Stimulated activated CD4-positive, alpha-beta T cell treated with anti-CD3 and anti-CD28 coated beads, Interleukin-15, amount 100 ng/mL, for 48 hours (primary cell): ENCODE measurements at regions not wholly inside any gene's neighbourhood (a gene's known extent, or its start where the extent isn't known, plus 50 kb on each side); places are given as distances from the start of the nearest gene placed in this dataset.

Experiments used
- DNase-seq, 2 donors: peaks; one replicate each; pipeline ENCODE4 v3.0.0-alpha.2; 2020; ENCODE audit warnings: low read depth in 2 of 2

DNA sequence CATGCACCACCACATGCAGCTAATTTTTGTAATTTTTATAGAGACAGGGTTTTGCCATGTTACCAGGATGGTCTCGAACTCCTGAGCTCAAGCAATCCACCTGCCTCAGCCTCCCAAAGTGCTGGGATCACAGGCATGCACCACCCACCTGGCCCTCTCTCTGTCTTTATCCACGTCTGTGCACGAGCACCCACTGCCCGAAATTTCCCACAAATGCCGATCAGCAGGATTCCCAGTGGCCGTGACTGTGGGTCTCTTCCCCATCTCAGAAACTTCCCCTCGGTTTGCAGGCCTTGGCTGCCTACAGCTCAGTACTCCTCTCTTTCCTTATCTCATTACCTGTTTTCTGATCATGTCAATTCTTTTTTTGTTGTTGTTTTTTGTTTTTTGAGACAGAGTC, 217.3 kb downstream of the TTC32 start:
- DNase-seq, result no peak

DNA sequence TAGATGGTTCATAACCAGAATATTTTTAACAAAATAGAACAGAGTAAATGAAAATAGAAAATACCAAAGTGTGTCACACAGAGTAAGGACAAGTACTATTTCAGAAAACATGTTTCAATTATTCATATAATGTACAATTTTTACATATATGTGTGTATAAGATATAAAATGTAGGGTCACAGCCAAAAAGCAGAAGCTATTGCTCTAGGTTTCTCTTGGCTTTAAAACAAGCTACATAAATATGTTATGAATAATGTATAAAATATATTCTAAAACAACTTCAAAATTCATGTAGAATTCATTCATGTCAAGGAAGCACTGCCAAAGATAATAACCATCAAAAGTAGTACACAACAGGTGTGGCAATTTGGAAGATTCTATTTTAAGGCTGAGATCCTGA, 218.2 kb downstream of the TTC32 start:
- DNase-seq, result no peak

GRCh38 chr2:19682493-19682892, 219.3 kb downstream of the TTC32 start:
- no peak for DNase-seq

- no peak for DNase-seq
These were observed 223.8 kb downstream of the TTC32 start for GRCh38 chr2:19677825-19678518.

- no peak for DNase-seq
These were observed 224.5 kb downstream of the TTC32 start for GRCh38 chr2:19677215-19677777.

DNA sequence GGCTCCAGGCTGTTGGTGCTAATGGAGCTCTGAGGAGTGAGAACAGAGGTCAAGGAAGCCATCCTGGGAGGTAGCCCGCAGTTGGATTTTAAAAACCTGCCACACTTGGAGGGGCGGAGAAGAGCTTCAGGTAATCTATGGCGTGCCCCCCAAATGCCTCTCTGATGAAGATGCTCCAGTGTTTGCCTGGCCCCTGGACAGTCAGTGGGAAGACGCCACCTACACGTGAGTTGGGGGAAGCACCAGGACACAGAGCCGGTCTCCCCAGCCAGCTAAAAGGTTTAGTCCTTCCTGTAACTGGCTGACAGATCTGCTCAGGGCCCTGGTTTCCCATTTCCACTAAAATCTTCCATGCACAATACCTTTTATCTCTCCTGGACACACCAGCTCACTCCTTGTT, 225.0 kb downstream of the TTC32 start:
- DNase-seq, result no peak

DNA sequence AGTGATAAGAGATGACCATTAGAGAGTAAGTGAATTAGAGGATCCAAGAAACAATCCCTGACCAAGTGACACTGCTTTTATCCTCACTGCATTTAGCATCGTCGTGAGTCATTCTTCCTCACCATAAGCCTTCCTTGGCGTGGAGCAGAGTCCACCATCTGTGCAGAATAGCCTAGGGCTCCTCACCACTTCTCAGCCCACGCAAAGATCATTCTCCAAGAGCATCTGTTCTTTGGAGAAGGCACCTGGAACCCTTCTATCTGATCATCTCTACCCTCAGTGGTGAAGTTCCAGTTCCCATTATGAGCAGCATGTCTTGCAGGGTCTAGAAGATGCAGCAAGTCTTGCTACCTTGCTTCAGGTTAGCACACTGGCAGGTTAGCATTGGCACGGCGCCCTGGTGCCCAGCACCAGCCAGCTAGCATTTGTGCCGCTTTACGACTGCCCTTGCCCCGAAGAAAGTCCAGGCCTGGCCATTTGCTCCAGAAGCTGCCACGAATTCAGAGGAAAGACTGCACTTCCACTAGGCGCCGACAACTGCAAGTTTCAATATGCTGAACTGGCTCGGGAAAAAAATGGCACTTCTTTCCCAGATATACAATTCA, 225.8 kb downstream of the TTC32 start:
- no peak for DNase-seq

GRCh38 chr2:19675003-19675629, 226.7 kb downstream of the TTC32 start:
- no peak for DNase-seq

GRCh38 chr2:19674051-19675002, 227.5 kb downstream of the TTC32 start:
- no peak for DNase-seq

DNA sequence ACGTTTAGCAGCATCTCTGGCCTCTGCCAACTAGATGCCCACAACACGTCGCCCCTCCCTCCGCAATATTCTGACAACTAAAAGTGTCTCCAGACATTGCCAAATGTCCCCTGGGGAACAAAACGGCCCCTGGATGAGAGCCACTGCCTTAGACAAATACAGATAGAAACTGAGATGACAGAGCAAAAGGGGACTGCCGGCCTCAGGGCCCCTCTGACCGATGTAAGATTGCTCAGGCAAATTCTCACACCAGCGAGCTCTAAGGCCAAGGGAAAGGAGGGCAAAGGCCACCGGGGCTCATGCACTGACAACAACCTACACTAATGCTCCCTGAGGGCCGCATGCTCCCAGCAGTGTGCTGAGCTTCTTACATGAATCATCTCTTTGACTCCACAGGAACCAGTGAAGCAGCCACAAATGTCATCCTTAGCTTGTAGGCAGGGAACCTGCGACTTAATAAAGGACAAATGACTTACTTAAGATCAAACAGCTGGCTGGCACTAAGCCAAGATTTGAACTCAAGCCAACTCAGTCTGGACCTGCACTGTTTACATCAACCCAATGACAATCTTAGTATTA, 228.5 kb downstream of the TTC32 start:
- DNase-seq, result no peak

DNA sequence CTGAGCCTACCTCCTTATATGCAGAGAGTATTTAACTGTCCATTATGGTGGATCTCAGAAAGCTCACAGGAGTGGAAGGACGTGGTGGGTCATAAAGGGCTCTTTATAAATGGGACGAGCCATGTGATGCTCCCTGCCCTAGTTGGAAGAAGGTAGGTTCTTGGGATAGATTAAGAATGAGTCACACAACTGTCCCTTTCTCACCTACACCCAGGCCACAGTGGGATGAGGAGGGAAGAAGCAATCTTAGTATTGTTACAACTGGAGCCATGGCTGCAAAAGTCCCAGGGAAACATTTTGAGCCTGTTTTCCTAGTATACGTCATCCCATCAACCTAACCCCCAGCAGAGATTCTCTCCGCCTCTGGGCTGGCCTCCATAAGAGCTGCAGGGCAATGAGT, 229.9 kb downstream of the TTC32 start:
- DNase-seq, result no peak

GRCh38 chr2:19671311-19671710, 230.5 kb downstream of the TTC32 start:
- no peak for DNase-seq

DNA sequence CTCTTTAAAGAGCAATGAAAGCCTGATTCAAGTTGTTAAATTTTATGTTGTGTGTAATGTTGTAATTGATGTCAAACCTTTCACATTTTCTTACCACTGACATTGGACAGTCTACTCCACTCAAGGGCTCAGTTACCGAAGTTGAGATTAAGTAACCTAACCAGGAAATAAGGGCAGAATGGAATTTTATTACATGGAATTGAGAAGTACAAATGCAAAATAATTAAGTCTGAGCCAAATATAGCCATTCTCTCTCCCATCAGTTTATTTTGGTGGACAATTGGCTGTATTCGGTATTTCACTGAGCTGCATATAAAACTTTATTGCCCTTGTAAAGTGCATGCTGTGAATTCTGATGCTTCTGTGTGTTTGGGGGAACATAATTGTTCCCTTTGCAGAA, 231.5 kb downstream of the TTC32 start:
- no peak for DNase-seq

DNA sequence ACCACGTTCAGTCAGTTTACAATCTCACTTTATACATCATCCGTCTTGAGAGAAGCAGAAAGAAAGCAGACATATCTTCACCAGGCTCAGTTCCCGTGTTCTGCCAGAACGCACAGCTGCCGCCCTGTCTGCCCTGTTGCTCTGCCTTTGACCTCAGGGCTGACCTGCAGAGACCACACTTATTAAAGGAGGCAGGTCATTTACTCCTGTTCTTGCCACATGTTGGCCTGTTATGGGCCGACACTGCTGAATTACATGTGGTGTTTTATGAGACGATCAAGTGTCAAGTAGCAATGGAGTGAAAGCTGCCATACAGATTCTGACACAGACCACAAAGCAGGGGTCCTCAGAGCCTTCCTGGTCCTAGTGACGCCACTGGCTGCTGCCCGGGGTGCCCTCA, 232.2 kb downstream of the TTC32 start:
- DNase-seq, result no peak

GRCh38 chr2:19669126-19669525, 232.7 kb downstream of the TTC32 start:
- no peak for DNase-seq

DNA sequence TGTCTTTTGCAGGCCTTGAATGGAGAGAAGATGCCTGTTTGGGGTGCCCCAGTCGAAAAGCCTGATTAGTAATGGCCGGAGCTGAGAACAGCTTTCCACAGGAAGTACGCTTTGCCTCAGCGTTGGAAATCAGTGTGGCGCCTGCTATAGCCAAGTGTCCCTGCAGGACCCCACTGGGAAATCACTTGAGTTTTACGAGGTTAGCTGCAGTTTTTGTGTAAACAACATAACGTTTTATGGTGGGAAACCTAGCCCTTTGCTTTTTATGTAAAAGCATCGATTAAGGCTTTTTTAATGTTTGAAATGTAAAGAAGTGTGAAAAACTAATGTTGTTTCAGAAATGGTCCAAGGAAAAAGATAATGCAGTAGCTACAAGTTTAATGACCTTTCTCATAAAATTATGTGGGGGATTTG, 234.2 kb downstream of the TTC32 start:
- DNase-seq, result no peak

- no peak for DNase-seq
These were observed 234.7 kb downstream of the TTC32 start for GRCh38 chr2:19667085-19667484.

DNA sequence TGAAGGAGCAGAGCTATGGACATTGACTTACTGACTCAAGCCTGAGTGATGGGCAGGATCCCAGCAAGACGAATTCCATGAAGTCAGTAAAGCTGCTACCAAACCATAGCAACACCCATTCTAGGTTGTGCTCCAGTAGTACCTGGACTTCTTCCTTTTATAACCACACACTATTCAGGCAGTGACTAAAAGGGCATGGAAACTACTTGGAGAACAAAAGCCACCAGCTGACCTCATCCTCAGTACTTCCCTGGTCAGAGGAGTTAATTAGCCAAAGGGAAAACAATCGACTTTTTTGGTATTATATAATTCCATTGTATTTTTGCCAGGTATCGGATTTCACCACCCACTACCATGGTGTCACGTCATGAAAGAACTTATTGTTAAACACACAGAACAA, 237.1 kb downstream of the TTC32 start:
- no peak for DNase-seq

DNA sequence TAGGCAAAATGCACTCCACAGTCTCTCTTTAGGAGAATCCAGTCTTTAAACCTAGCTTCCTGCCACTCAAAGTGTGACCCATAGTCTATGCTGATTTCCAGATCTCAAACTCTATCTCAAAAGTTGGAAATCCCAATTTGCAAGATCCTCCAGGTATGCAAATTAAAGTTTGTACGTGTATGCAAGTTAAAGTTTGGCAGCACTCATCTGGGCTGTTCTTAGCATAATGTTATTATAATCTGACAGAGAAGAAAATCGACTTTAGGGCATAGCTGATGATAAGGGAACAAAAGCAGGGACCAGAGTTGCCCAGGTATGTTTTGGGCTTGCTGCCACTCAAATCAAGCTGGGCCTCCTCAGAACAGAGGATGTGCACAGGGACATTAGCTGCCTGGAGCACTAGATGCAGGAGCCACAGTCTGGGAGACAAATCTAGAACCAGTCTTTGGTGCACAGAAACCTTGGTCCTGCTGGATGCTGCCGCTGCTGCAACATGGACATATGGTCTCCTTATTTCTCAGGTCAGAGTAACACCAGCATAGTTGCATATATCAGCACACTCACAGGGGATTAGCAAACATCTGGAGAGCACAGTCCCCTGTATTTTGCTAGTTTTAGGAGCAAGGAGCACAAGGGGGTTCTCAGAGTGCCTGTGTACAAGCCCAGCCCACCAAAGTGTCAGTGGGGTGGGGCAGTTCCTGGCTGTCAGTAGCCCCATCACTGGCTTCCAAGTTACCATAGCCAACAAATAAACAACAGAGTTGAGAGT, 242.6 kb downstream of the TTC32 start:
- no peak for DNase-seq

GRCh38 chr2:19656011-19656410, 245.8 kb downstream of the TTC32 start:
- DNase-seq, result no peak
